ACC112 (cell line): ENCODE measurements at regions not wholly inside any gene's neighbourhood (a gene's known extent, or its start where the extent isn't known, plus 50 kb on each side); places are given as distances from the start of the nearest gene placed in this dataset.

Experiments used
- H2AFZ ChIP-seq: fragments of 200-600 bp; sonication (generic); one replicate; pipeline ENCODE4 v1.6.0; 2017; ENCODE audit warnings: antibody characterized with exemption, low read length; ENCODE audit not compliant: unreplicated experiment
- H3K27ac ChIP-seq: fragments of 200-600 bp; sonication (generic); 2 replicates; pipeline ENCODE4 v1.5.1; 2014; ENCODE audit warnings: low read depth, mild to moderate bottlenecking, antibody characterized with exemption, low read length, moderate library complexity
- H3K27me3 ChIP-seq: fragments of 200-600 bp; sonication (generic); 2 replicates; pipeline ENCODE4 v1.6.1; 2014; ENCODE audit warnings: mild to moderate bottlenecking, antibody characterized with exemption, low read length, moderate library complexity, mixed read lengths; ENCODE audit not compliant: insufficient read depth
- H3K36me3 ChIP-seq: fragments of 200-600 bp; sonication (generic); 2 replicates; pipeline ENCODE4 v1.6.1; 2016; ENCODE audit warnings: mild to moderate bottlenecking, antibody characterized with exemption, low read length, moderate library complexity, mixed read lengths; ENCODE audit not compliant: insufficient read depth
- H3K4me1 ChIP-seq: fragments of 200-600 bp; sonication (generic); one replicate; pipeline ENCODE4 v1.6.1; 2016; ENCODE audit warnings: low read length, mixed read lengths; ENCODE audit not compliant: insufficient read depth, unreplicated experiment, control insufficient read depth
- H3K4me3 ChIP-seq: fragments of 200-600 bp; sonication (generic); 2 replicates; pipeline ENCODE4 v1.5.1; 2014; ENCODE audit warnings: mild to moderate bottlenecking, low read depth, low read length
- H3K79me2 ChIP-seq: fragments of 200-600 bp; sonication (generic); one replicate; pipeline ENCODE4 v1.6.0; 2016; ENCODE audit warnings: low read length; ENCODE audit not compliant: control insufficient read depth, unreplicated experiment, insufficient read depth

- Histone ChIP-seq H3K36me3 (no peaks in the 10 kb centered on the region), H3K4me1 (no peaks in the 10 kb centered on the region), H3K79me2 (no peaks in the 10 kb centered on the region), H3K27me3 (peaks cover 91% of the 10 kb centered on the region), H2AFZ (no peak overlapping the region), H3K4me3 (no peak overlapping the region), H3K27ac (no peak overlapping the region)
Measured at GRCh38 chr5:141762790-141763368, 80.8 kb upstream of the ARAP3 start.

GRCh38 chr5:141762316-141762715, 80.3 kb upstream of the ARAP3 start:
- Histone ChIP-seq H3K27me3 (peaks cover 91% of the 10 kb centered on the region), H3K4me3 (no peak overlapping the region), H2AFZ (no peak overlapping the region), H3K27ac (no peak overlapping the region), H3K4me1 (no peaks in the 10 kb centered on the region), H3K79me2 (no peaks in the 10 kb centered on the region), H3K36me3 (no peaks in the 10 kb centered on the region)

GRCh38 chr5:141760753-141761152, 78.7 kb upstream of the ARAP3 start:
- no peaks in the 10 kb centered on the region for H3K79me2 ChIP-seq
- no peaks in the 10 kb centered on the region for H3K36me3 ChIP-seq
- H3K27ac ChIP-seq = no peak overlapping the region
- no peak overlapping the region for H3K4me3 ChIP-seq
- H3K27me3 ChIP-seq = peaks cover 91% of the 10 kb centered on the region
- no peak overlapping the region for H2AFZ ChIP-seq
- no peaks in the 10 kb centered on the region for H3K4me1 ChIP-seq

- no peak overlapping the region for H3K4me3 ChIP-seq
- H3K4me1 ChIP-seq = no peaks in the 10 kb centered on the region
Measured at GRCh38 chr5:141760193-141760592, 78.2 kb upstream of the ARAP3 start.

GRCh38 chr5:141758310-141758998, 76.4 kb upstream of the ARAP3 start:
- Histone ChIP-seq H3K27me3 (peaks cover 91% of the 10 kb centered on the region), H3K36me3 (no peaks in the 10 kb centered on the region), H3K79me2 (no peaks in the 10 kb centered on the region), H3K27ac (no peak overlapping the region), H3K4me1 (no peaks in the 10 kb centered on the region), H3K4me3 (no peak overlapping the region), H2AFZ (no peak overlapping the region)

More at GRCh38 chr5:141760193-141760592, 78.2 kb upstream of the ARAP3 start:
- H3K36me3 ChIP-seq = no peaks in the 10 kb centered on the region
- H3K27ac ChIP-seq = no peak overlapping the region
- peaks cover 91% of the 10 kb centered on the region for H3K27me3 ChIP-seq
- no peaks in the 10 kb centered on the region for H3K79me2 ChIP-seq
- no peak overlapping the region for H2AFZ ChIP-seq

GRCh38 chr5:141757402-141757801, 75.4 kb upstream of the ARAP3 start:
- Histone ChIP-seq H3K4me1 (no peaks in the 10 kb centered on the region), H3K27me3 (peaks cover 91% of the 10 kb centered on the region), H3K36me3 (no peaks in the 10 kb centered on the region), H3K27ac (no peak overlapping the region), H2AFZ (no peak overlapping the region), H3K4me3 (no peak overlapping the region), H3K79me2 (no peaks in the 10 kb centered on the region)

- no peak overlapping the region for H3K4me3 ChIP-seq
- no peaks in the 10 kb centered on the region for H3K4me1 ChIP-seq
- H3K79me2 ChIP-seq = no peaks in the 10 kb centered on the region
- peaks cover 92% of the 10 kb centered on the region for H3K27me3 ChIP-seq
- H3K27ac ChIP-seq = no peak overlapping the region
- H3K36me3 ChIP-seq = no peaks in the 10 kb centered on the region
- no peak overlapping the region for H2AFZ ChIP-seq
Measured at GRCh38 chr5:141756196-141756595, 74.2 kb upstream of the ARAP3 start.

- Histone ChIP-seq H3K27ac (no peak overlapping the region), H3K4me3 (no peak overlapping the region), H3K79me2 (no peaks in the 10 kb centered on the region), H3K27me3 (peaks cover 98% of the 10 kb centered on the region), H2AFZ (no peak overlapping the region), H3K36me3 (no peaks in the 10 kb centered on the region), H3K4me1 (no peaks in the 10 kb centered on the region)
Measured at GRCh38 chr5:141753971-141754713, 72.1 kb upstream of the ARAP3 start.

- Histone ChIP-seq H3K36me3 (no peaks in the 10 kb centered on the region), H3K27me3 (peaks cover 98% of the 10 kb centered on the region), H3K27ac (no peak overlapping the region), H3K4me3 (no peak overlapping the region), H2AFZ (no peak overlapping the region), H3K79me2 (no peaks in the 10 kb centered on the region), H3K4me1 (no peaks in the 10 kb centered on the region)
Measured at GRCh38 chr5:141753143-141753970, 71.3 kb upstream of the ARAP3 start.
